ENCODE measurements at regions not wholly inside any gene's neighbourhood (a gene's known extent, or its start where the extent isn't known, plus 50 kb on each side); places are given as distances from the start of the nearest gene placed in this dataset.

DNA sequence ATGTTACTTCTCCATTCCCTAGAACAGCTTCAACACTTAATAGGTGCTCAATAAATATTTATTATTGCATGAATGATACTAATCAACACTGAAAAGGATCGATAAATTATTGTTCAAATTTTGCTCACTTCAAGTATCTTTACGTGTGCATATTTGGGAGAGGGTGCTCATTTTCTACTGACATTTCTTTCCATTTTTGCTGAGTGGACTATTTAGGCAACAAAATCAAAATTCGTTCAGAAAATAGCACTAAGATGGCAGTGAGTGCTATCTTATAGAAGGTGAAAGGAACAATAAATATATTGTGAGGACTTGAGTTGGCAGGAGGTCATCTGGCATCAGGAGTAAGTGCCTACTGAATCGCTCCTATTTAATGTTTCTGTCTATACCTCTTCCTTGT, 501.9 kb upstream of the IRAK1BP1 start:
- TF ChIP-seq, protein P1, sequence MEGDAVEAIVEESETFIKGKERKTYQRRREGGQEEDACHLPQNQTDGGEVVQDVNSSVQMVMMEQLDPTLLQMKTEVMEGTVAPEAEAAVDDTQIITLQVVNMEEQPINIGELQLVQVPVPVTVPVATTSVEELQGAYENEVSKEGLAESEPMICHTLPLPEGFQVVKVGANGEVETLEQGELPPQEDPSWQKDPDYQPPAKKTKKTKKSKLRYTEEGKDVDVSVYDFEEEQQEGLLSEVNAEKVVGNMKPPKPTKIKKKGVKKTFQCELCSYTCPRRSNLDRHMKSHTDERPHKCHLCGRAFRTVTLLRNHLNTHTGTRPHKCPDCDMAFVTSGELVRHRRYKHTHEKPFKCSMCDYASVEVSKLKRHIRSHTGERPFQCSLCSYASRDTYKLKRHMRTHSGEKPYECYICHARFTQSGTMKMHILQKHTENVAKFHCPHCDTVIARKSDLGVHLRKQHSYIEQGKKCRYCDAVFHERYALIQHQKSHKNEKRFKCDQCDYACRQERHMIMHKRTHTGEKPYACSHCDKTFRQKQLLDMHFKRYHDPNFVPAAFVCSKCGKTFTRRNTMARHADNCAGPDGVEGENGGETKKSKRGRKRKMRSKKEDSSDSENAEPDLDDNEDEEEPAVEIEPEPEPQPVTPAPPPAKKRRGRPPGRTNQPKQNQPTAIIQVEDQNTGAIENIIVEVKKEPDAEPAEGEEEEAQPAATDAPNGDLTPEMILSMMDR (IDR thresholded peaks at IDR 0.05): no peak
- TF ChIP-seq SIN3A (IDR thresholded peaks at IDR 0.05; ENCODE audit: borderline replicate concordance, insufficient read depth, low read depth, low read length): no peak
- TF ChIP-seq POLR2AphosphoS5 (IDR thresholded peaks at IDR 0.05; ENCODE audit: low read depth, low read length): no peak

Measured in Panc1 (cell line).